A673 (cell line): ENCODE measurements at regions not wholly inside any gene's neighbourhood (a gene's known extent, or its start where the extent isn't known, plus 50 kb on each side); places are given as distances from the start of the nearest gene placed in this dataset.

Experiments
- CTCF ChIP-seq: fragments of 300-800, 200-600 bp; sonication (generic); conservative IDR thresholded peaks from 2 replicates; pipeline ENCODE4 v1.5.1; 2017; ENCODE audit warnings: low read depth, mild to moderate bottlenecking, antibody characterized with exemption, low read length, moderate library complexity, mixed read lengths
- EZH2 ChIP-seq: fragments of 200-600 bp; sonication (generic); IDR thresholded peaks from 2 replicates; pipeline ENCODE4 v1.6.1; 2017; ENCODE audit warnings: borderline replicate concordance, low read depth, mild to moderate bottlenecking, mixed read lengths, antibody characterized with exemption, low read length; ENCODE audit not compliant: poor library complexity, severe bottlenecking

DNA sequence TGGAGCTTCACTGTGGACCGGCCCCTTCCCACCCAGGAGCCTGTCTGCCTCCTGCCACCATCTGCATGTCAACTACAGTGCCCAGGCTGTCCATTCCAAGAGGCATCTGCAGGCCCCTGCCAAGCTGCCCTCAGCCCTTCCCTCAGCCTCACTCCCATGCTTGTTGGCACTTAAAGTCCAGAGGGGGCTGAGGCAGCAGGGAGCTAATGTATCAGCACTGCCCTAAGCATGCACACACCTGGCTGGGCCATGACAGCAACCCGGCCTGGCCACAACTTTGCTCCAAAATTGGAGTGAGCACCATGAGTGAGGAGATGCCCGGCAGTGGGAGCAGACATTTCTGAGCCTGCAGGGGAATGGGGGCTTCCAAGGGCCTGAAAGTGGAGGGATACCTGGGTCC lies 417.5 kb upstream of the GRM3 start:
- TF ChIP-seq EZH2 = no peak
- TF ChIP-seq CTCF = no peak
